Central memory CD4-positive, alpha-beta T cell (primary cell): ENCODE measurements at regions not wholly inside any gene's neighbourhood (a gene's known extent, or its start where the extent isn't known, plus 50 kb on each side); places are given as distances from the start of the nearest gene placed in this dataset.

Experiments
- DNase-seq: peaks from one replicate; pipeline ENCODE4 v3.0.0; 2022

DNA sequence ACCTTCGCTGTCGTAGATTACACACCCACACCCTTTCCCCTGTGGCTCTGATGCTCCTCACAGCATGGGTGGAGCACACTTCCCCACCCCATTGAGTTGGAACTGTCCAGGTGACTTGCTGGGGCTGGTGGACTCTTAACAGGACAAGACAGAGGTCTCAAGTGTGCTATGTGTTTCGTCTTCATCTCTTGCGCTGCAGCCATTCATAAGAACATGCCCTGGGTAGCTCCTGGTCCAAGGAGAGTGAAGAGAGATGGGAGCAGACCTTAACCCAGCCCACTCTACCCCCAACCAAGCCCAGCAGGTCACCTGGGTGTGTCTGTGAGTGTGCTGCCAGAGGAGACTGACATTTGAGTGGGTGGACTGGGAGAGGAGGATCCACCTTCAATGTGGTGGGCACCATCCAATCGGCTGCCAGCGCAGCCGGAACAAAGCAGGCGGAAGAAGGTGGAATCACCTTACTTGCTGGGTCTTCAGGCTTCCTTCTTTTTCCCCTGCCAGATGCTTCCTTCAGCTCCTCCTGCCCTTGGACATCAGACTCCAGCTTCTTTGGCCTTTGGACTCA lies 112.4 kb downstream of the HTR5A start:
- DNase-seq = no peak

DNA sequence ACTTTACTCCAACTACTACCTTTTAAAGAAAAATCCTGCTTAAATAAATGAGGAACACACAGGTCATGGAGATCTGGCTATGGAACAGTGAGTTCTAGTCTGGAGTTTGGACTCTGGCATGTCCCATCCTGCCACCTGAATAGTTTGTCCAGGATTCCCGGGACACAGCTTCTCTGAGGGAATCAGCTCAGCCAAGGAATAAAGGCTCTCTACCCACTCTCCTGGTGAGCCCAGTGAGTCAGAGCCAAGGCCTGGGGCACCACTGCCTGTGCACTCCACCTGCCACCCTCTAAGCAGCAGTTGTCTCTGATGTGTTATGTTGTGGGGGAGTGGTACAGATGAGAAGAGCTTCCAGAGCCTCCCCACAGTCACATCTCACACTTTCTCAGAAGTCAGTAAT lies 113.5 kb downstream of the HTR5A start:
- no peak for DNase-seq

GRCh38 chr7:155184923-155185322 lies 112.8 kb upstream of the INSIG1 start:
- no peak for DNase-seq

DNA sequence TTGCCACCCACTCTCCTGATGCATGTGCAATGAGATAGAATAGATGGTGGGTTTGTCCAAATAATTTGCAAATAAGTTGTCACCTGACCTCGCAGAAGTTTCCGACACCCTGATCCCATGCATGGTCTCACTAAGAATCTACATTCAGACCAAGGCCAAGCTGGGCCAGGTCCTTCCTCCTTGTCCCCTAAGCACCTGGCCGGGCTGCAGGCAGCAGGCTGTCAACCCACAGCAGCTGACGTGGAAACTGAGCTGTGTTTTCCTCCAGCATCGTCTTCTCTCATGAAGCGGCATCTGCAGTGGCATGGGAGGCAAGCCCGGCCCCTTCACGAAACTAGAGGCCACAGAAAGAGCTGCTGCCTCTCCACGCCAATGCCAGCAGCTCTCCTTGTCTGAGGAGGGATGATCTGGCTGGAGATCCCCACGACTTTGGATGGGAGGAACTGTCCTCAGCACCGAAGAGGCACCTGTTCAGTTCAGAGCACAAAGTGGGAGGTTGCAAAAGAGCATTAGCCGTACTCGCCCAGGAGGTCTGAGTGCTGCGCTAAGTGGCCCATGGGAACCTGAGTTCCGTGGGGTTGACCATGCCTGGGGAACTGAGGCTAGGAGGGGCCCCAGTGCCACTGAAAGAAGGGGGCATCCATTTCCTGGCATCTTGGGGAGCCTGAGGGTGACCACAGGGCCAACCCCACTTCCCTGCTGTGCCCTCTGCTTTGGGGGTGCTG lies 110.5 kb upstream of the INSIG1 start:
- DNase-seq = no peak

DNA sequence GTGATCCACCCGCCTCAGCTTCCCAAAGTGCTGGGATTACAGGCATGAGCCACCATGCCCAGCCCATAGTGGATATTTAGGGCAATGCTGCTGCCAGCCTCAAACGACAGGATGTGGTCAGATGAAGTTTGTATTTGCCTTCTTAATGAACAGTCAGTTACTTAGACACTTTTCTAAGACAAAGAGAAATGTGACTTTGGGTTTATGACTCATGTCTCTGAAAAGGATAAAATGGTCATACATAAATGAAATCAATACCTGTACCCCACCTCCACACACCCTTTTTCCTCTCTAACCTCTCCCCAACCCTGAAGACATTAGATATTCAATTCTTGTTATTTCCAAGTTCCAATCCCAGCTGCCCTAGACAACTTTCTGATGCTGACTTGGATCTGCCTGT lies 109.3 kb upstream of the INSIG1 start:
- no peak for DNase-seq

- DNase-seq = no peak
These were observed 108.7 kb upstream of the INSIG1 start for GRCh38 chr7:155188821-155189581.

DNA sequence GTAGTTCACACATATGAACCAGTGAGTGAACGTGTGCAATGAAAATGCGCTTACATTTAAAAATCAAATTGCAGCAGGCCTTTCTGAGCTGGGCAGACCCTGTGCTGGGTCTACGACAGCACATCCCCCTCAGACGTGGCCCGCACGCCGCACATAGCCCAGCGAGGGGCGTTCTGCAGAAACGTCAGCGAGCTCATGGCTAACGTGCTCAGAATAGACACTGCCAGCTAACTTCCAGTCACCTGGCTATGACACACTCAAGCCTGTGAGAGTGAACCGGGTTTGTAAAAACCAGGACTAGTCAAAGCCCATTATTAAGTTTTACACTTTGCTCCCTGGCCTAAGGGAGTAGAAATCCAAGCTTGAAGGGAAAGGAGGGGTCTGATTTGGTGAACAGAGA lies 108.1 kb upstream of the INSIG1 start:
- DNase-seq = no peak

GRCh38 chr7:155190688-155191087 lies 107.0 kb upstream of the INSIG1 start:
- peak; percentile 21 for DNase-seq

GRCh38 chr7:155191137-155191536 lies 106.5 kb upstream of the INSIG1 start:
- DNase-seq = no peak

DNA sequence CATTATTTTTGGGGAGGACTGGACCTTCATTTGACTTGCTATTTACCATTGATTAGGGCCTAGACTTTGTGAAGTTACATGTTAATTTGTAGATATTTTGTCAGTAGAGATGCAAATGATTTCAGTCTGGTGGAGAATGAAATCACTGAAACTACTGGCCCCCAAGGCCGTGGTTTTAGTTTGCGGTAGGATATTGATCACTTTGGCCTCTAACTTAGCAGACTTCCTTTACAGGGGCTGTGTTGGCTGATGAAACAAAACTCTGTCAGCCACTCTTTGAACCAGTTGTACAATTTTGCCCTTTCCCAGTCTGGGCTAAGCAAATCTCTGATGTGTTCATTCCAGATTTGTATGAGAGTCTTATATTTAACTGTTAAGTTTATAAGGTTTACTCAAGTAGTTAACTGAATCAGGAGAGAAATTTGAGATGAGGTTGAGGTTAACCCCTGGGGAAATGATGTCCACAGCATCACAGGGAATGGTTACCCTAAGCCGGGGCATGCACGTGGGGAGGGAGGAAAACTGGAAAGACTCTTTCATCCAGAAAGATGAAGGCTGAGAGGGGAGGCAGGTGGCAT lies 105.7 kb upstream of the INSIG1 start:
- DNase-seq = no peak

DNA sequence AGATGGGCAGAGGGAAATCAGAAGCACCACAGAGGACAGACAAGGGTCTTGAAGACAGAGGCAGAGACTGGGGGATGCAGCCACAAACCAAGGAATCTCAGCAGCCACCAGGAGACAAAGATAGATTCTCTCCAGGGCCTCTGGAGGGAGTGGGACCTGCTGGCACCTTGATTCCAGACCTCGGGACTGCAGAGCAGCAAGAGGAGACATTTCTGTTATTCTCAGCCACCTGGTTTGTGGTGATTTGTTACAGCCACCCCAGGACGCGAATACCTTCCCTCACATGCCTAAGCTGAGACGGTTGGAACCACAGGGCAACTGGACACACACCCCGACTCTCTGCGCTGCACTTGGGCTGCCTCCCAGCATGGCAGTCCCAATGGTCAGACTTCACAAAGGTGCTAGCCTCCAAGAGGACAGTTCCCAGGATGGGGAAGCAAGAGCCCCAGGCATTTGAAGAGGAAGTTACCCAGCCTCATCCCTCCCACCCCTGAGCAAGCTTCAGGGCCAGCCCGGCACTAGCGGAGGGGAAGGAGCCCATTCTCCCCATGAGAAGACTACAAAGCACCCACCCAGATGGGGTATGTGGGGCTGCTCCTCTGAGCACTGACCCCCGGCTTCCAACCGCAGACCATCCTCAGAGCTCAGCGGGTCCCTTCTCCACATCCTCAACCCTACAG lies 104.6 kb upstream of the INSIG1 start:
- no peak for DNase-seq

GRCh38 chr7:155193716-155194115 lies 104.0 kb upstream of the INSIG1 start:
- DNase-seq = no peak

- DNase-seq = no peak
These were observed 103.1 kb upstream of the INSIG1 start for GRCh38 chr7:155194382-155195140.

DNA sequence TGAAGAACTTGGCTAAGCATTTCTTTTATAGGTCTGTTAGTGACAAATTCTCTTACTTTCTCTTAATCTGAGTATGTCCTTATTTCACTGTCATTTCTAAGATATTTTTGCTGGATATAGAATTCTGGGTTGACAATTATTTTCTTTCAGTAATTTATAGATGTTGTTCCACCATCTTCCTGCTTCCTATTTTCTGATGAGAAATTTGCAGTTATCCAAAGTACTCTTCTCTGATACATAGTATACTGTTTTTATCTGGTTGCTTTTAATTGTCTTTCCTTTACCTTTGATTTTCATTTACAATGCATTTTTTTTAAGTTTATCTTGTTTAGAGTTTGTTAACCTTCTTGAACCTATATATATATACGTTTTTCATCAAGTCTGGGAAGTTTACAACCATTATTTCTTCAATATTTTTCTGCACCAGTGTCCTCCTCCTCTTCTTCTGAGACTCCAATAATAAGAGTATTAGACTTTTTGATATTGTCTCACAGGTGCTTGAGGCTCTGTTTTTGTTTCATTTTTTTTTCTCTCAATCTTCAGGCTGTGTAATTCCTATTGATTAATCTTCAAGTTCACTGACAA lies 101.6 kb upstream of the INSIG1 start:
- DNase-seq = no peak

GRCh38 chr7:155198196-155198892 lies 99.3 kb upstream of the INSIG1 start:
- DNase-seq = no peak

DNA sequence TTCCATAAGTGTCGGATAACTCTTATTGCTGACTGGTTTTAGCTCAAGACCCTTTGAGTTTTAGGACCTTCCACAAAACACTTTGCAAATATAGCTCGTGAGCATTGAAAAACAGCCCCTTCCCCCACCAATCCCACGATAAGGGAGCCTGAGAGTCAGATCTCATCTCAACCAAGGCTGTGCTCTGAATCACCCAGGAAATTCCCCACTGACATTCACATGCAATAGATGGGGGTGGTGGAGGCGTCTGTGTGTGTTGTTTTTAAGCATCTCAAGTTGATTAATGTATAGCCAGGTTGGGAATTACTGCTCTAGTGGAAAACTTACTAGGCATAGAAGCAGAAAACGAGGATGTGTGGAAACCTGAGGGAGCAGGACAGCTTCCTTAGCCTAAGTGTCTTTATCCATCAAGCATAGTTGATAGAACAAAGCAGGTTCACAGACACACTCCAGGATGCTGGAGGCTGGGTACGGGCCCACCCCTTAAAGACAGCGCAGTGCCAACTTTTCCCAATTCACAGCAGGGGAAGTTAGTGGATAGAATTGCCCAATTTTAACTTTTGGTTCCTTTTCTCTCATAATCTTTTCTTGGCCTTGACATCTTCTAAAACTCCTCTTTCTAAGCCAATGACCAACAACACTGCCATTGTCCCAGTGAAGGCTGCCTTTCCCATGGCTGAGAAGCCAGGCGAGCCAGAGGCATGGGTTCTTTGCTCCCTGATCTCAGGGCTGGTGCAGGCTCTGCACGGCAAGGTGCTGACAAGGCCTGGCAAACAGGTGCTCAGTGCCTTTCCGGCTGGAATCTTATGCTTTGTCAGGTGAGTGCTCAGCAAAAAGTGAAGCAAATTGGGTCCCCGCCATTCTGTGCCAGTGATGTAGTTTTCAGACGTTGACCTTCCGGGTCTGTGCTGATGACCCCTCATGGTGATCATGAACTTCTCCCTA lies 98.5 kb upstream of the INSIG1 start:
- no peak for DNase-seq

- no peak for DNase-seq
These were observed 96.2 kb upstream of the INSIG1 start for GRCh38 chr7:155201325-155202087.

GRCh38 chr7:155202106-155202871 lies 95.4 kb upstream of the INSIG1 start:
- DNase-seq = no peak
